Subcutaneous abdominal adipose tissue (tissue), 5 donors: ENCODE measurements at regions not wholly inside any gene's neighbourhood (a gene's known extent, or its start where the extent isn't known, plus 50 kb on each side); places are given as distances from the start of the nearest gene placed in this dataset.

Source experiments
- H3K27ac ChIP-seq: one replicate; pipeline ENCODE4 v1.7.0; 2013; ENCODE audit warnings: low read depth, mild to moderate bottlenecking, inconsistent platforms, low read length, moderate library complexity
- H3K27me3 ChIP-seq, 5 donors: one replicate each; pipeline ENCODE4 v1.7.0; 2013; ENCODE audit warnings: low read length in 5 of 5, inconsistent platforms in 1 of 5; ENCODE audit not compliant: control insufficient read depth in 5 of 5, insufficient read depth in 4 of 5
- H3K36me3 ChIP-seq, 5 donors: one replicate each; pipeline ENCODE4 v1.7.0; 2013; ENCODE audit warnings: low read length in 5 of 5; ENCODE audit not compliant: control insufficient read depth in 5 of 5, insufficient read depth in 5 of 5
- H3K4me1 ChIP-seq, 5 donors: one replicate each; pipeline ENCODE4 v1.7.0; 2013; ENCODE audit warnings: low read length in 5 of 5, mild to moderate bottlenecking in 3 of 5, moderate library complexity in 1 of 5; ENCODE audit not compliant: control insufficient read depth in 5 of 5, insufficient read depth in 5 of 5
- H3K4me3 ChIP-seq, 5 donors: one replicate each; pipeline ENCODE4 v1.7.0; 2013; ENCODE audit warnings: low read length in 5 of 5, low read depth in 1 of 5
- H3K9ac ChIP-seq, 5 donors: one replicate each; pipeline ENCODE4 v1.7.0; 2013; ENCODE audit warnings: low read length in 5 of 5, mild to moderate bottlenecking in 4 of 5, moderate library complexity in 3 of 5
- H3K9me3 ChIP-seq, 5 donors: one replicate each; pipeline ENCODE4 v1.7.0; 2013; ENCODE audit warnings: low read length in 5 of 5; ENCODE audit not compliant: control insufficient read depth in 5 of 5
- donor health status: healthy.
- donor health status: healthy.
- donor health status: healthy.
- donor health status: healthy.
- donor health status: healthy.

DNA sequence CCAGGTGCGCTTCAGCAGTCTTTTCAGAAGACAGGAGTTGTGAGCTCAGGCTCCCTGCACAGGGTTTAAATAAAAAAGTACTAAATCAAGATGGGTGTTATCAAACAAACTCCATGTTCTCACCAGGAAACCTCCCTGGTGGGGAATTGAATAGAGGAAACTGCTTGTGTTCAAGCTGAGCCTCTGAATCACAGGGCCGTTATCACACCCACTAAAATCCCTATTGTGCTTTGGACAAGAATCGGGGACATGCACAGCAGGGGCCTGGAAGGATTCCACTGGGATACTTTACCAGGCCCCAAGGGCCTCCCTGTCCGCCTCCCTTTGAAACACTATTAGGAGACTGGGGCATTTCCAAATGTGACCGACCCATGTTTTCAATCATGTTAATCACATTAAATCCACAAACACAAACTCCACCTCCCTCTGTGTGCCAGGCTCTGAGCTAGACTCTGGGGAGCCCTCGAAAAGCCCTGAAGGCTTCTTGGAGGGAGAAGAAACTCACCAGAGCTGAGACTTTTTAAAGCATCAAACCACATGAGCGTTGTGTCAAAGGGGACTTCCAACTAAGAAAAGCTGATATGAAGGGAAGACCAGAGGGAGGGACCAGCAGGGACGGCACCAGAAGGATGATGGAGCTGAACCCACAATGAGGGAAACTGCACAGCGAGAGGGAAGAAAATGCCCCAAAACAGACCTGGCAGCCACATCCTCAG lies 458.7 kb upstream of the ID2 start:
- Histone ChIP-seq H3K27me3 (no peaks in the 10 kb centered on the region), H3K27ac (no peak overlapping the region), H3K4me3 (no peak overlapping the region), H3K4me1 (peaks cover 0 to 12% (median 2%) of the 10 kb centered on the region in 5 donors), H3K9ac (no peak overlapping the region), H3K36me3 (no peaks in the 10 kb centered on the region), H3K9me3 (no peaks in the 10 kb centered on the region)

DNA sequence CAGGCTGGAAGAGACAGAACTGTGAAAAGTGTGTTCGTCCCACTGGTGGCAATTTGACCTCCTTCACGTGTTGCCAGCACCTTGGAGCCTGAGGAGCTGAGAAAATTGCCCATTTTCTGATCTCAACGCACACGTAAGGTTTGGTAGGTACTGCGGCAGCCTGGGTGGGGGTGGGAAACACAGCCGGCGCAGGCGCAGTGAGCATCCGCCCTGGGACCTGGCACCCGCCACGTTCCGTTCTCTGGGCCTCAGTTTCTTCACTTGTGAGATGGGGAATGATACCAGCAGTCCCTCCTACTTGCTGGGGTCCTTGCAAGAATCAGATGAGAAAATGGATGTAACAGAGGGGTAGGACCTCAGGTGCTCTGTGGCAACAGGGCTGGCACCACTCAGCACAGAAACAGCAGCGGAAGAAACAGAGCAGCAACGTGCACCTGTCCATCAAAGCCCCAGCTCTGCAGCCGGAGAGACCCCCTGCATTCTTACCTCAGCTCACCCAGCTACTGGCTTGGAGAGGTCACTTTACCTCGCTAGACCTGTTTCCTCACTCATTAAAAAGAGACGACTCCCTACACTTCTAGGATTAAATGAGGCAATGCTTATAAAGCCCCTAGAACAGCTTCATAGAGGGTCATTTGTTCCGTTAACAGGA lies 458.0 kb upstream of the ID2 start:
- no peaks in the 10 kb centered on the region for H3K27me3 ChIP-seq
- H3K9ac ChIP-seq, result no peak overlapping the region
- no peaks in the 10 kb centered on the region for H3K36me3 ChIP-seq
- no peak overlapping the region for H3K27ac ChIP-seq
- H3K4me3 ChIP-seq, result no peak overlapping the region
- H3K4me1 ChIP-seq, result peaks cover 0 to 12% (median 2%) of the 10 kb centered on the region in 5 donors
- H3K9me3 ChIP-seq, result no peaks in the 10 kb centered on the region

DNA sequence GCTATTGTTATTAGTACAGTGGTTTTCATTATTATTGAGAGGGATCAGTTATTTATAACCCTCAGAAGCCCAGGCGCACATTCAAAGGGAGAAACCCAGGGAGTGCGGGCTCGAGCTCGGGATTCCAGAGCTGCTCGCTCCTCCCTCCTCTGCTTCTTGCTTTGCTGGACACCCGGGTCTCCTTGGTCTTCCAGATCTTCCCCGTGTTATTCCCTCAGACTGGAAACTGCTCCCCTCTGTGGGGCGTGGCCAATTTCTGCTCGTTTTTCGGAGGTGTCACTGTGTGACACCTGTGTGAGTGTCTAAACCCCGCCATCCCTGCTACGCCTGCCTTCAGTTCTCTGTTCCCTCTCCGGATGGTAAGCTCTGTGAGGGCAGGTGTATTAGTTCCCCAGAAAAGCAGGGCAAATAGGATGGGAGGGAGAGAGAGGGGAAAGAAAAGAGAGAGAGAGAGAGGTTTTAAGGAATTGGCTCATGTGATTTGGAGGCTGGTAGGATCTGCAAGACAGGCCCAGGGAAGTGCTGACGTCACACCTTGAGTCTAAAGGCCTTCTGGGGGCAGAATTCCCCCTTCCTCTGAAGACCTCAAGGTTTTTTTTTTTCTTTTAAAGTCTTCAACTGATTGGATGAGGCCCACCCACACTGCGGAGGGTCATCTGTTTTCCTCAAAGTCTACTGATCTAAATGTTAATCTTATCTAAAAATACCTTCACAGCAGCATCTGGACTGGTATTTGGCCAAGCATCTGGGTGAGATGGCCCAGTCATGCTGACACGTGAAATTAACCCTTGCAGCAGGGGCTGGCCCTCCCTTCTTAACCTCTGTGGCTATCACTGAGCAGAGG lies 457.3 kb upstream of the ID2 start:
- Histone ChIP-seq H3K4me3 (no peak overlapping the region), H3K9ac (no peak overlapping the region), H3K4me1 (peaks cover 0 to 15% (median 5%) of the 10 kb centered on the region in 5 donors), H3K9me3 (no peaks in the 10 kb centered on the region), H3K36me3 (no peaks in the 10 kb centered on the region), H3K27me3 (no peaks in the 10 kb centered on the region), H3K27ac (no peak overlapping the region)

DNA sequence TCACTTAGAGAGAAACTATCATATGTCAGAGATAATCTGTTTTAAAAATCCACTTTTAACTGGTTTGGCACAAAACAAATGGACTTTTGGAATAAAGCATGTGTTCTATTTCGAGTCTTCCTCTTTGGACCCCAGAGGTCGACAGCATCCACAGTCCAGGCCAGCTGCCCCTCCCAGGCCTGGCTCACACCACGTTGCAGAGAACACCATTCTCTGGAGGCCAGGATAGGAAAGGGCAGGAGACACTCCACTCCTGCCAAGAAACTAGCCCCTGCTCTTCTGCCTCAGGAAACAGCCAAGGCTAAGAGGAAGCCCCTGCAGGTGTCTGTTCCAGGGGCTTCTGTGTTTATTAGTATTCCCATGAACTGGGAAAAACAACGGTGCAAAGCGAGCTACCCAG lies 456.6 kb upstream of the ID2 start:
- Histone ChIP-seq H3K36me3 (no peaks in the 10 kb centered on the region), H3K9ac (no peak overlapping the region), H3K9me3 (no peaks in the 10 kb centered on the region), H3K4me1 (peaks cover 0 to 20% (median 10%) of the 10 kb centered on the region in 5 donors), H3K27ac (no peak overlapping the region), H3K4me3 (no peak overlapping the region), H3K27me3 (no peaks in the 10 kb centered on the region)

DNA sequence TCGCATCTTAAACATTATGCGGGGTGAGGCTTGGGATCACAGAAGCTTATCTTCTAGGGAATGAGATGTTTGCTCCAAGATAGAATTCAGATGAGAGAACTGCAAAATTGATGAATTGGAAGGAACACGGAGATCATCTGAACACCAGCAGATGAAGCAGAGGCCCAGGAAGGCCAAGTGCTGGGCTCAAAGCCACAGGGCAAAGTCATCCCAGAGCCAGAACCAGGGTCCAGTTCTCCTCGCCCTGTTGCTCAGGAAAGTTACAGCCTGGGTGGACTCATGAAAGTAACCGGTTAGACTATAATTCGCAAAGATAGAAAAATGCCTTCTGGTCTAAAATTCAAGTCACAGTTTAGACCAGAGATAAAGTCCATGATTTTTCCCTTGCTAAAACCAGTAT lies 456.1 kb upstream of the ID2 start:
- Histone ChIP-seq H3K9ac (no peak overlapping the region), H3K4me3 (no peak overlapping the region), H3K27ac (no peak overlapping the region), H3K4me1 (peaks cover 0 to 20% (median 10%) of the 10 kb centered on the region in 5 donors), H3K9me3 (no peaks in the 10 kb centered on the region), H3K36me3 (no peaks in the 10 kb centered on the region), H3K27me3 (no peaks in the 10 kb centered on the region)

DNA sequence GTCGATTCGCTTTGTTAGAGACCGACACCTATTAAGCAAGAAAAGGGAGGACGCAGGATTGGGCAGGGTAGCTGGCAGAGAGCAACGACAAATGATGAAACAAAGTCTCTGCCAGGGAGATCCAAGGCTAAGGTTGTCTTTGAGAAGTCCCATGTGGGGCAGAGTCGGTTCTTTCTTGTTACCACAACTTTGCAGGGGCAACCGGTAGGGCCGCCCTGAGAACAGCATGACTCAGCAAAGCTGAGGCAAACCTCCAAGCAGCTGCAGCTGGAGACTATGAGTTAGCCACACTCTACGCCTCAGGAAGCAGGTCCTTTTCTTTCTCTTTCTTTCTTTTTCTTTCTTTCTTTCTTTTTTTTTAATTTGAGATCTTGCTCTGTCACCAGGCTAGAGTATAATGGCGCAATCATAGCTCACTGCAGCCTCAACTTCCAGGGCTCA lies 452.3 kb upstream of the ID2 start:
- peak overlapping the region in 1 of 5 donors; percentile 39 for H3K4me3 ChIP-seq
- no peaks in the 10 kb centered on the region for H3K9me3 ChIP-seq
- H3K9ac ChIP-seq, result no peak overlapping the region
- no peaks in the 10 kb centered on the region for H3K27me3 ChIP-seq
- H3K4me1 ChIP-seq, result peaks cover 0 to 25% (median 11%) of the 10 kb centered on the region in 5 donors
- no peaks in the 10 kb centered on the region for H3K36me3 ChIP-seq
- peak overlapping the region; percentile 7 for H3K27ac ChIP-seq

DNA sequence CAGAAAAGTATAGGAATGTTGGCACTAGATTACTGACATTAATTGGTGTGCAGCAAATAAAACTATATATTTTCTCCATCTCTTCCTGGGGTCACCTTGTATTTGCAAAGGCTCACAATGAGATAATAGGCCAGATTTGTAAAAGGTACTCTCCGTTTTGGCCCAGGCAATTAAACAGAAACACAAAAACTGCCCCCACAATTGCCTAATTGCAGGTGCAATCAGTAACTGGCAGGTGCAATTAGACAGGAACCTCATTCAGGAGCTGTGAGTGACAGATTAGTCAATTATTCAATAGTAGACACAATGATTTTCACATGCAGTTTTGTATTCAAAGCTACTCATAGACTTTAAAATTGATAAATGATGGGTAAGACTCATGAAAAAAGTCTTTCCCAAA lies 451.4 kb upstream of the ID2 start:
- Histone ChIP-seq H3K27me3 (no peaks in the 10 kb centered on the region), H3K36me3 (no peaks in the 10 kb centered on the region), H3K27ac (no peak overlapping the region), H3K9me3 (no peaks in the 10 kb centered on the region), H3K4me3 (no peak overlapping the region), H3K4me1 (peaks cover 0 to 25% (median 13%) of the 10 kb centered on the region in 5 donors), H3K9ac (no peak overlapping the region)

DNA sequence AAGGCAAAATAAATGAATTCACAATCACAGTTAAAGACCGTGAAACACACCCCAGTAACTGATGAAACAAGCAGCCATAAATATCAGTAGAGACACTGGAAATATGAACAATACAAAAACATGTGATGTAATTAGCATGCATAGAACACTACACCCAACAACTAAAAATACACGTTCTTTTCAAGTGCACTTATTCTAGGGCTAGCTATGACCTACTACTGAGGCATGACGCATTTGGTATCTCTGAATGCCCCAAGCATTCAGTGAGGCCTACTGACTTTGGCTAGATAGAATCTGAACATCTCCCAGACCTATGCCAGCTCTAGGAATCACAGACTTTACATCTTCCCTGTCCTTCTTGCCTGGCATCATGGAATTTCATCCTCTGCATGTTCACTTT lies 450.0 kb upstream of the ID2 start:
- H3K4me3 ChIP-seq, result no peak overlapping the region
- H3K9ac ChIP-seq, result no peak overlapping the region
- H3K4me1 ChIP-seq, result peaks cover 0 to 20% (median 10%) of the 10 kb centered on the region in 5 donors
- H3K27me3 ChIP-seq, result no peaks in the 10 kb centered on the region
- no peak overlapping the region for H3K27ac ChIP-seq
- H3K36me3 ChIP-seq, result no peaks in the 10 kb centered on the region
- no peaks in the 10 kb centered on the region for H3K9me3 ChIP-seq

DNA sequence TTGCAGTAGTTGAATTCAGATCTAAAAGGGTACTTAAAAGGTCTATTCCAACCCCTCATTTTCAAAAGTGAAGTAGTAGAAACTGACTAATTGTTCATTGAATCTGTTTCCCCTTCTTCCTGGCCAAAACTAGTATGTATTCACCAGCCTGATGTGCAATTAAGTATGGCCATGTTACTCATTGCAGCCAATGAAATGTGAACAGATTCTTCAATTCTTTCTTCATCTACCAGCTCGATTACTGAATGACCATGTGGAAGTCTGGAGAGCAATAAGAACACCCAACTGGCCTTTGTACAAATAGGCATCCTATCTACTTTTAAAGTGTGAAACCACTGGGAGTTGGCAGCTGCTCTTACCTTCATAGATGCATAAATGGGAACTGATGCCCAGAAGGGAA lies 449.0 kb upstream of the ID2 start:
- Histone ChIP-seq H3K27ac (no peak overlapping the region), H3K9ac (no peak overlapping the region), H3K4me1 (peaks cover 0 to 20% (median 10%) of the 10 kb centered on the region in 5 donors), H3K9me3 (no peaks in the 10 kb centered on the region), H3K4me3 (no peak overlapping the region), H3K27me3 (no peaks in the 10 kb centered on the region), H3K36me3 (no peaks in the 10 kb centered on the region)

DNA sequence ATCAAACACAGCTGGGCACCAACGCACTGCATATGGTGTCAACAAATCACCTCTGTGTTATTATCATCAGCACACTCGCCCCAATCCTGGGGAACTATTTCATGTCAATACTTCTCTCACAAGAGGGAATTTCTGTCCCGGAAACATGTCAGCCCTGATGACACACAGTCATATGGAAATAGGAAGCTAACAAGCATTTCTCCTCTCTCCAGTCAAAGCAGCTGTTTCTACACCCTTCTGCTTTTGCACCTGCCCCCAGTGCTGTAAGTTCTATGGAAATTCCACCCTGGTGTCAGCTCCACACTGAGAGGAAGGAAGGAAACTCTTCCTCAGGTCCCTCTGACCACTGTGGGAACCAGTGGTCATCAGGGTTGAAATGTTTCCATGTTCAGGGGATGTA lies 447.6 kb upstream of the ID2 start:
- Histone ChIP-seq H3K36me3 (no peaks in the 10 kb centered on the region), H3K4me3 (no peak overlapping the region), H3K9ac (no peak overlapping the region), H3K9me3 (no peaks in the 10 kb centered on the region), H3K27me3 (no peaks in the 10 kb centered on the region), H3K4me1 (peaks cover 0 to 34% (median 18%) of the 10 kb centered on the region in 5 donors), H3K27ac (no peak overlapping the region)
